ENCODE measurements at regions not wholly inside any gene's neighbourhood (a gene's known extent, or its start where the extent isn't known, plus 50 kb on each side); places are given as distances from the start of the nearest gene placed in this dataset.

DNA sequence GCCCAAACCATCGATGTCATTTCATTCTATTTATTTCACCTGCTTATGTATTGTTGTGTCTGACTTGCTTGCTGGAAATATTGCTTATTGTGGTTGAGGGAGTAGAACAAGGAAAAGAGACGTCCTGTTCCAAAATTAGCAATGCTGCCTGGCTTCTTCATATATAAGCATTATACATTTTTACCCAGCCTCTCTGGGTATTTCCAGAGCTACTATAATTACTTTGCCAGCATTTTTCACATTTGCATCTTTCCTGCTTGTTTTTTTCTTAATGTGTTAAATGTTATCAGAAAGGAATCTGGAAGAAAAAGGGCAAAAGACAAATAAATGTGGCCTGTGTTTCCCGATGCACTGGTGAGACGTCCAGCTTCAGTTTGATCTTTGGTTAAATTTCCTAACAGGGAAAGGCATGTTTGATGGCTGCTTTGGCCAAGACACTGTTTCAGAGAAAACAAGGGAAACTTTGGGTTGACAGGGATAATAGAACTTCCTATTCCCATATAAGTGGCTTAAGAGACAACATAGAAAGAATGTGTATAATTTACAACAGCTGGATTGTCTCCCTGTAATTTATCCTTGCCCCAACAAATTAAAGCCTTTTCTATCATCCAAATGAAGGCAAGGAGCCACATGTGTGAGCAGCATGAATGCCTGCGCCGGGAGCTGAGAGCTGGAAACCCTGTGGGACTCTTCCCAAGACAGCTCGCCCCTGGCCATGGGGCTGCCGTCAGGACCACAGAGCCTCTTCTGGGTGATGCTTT lies 671.1 kb upstream of the CELF2 start:
- no peak for DNase-seq (ENCODE audit: low spot score)
- TF ChIP-seq, protein P1, sequence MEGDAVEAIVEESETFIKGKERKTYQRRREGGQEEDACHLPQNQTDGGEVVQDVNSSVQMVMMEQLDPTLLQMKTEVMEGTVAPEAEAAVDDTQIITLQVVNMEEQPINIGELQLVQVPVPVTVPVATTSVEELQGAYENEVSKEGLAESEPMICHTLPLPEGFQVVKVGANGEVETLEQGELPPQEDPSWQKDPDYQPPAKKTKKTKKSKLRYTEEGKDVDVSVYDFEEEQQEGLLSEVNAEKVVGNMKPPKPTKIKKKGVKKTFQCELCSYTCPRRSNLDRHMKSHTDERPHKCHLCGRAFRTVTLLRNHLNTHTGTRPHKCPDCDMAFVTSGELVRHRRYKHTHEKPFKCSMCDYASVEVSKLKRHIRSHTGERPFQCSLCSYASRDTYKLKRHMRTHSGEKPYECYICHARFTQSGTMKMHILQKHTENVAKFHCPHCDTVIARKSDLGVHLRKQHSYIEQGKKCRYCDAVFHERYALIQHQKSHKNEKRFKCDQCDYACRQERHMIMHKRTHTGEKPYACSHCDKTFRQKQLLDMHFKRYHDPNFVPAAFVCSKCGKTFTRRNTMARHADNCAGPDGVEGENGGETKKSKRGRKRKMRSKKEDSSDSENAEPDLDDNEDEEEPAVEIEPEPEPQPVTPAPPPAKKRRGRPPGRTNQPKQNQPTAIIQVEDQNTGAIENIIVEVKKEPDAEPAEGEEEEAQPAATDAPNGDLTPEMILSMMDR (IDR thresholded peaks at IDR 0.05; ENCODE audit: extremely low read depth, missing control alignments) = no peak

DNA sequence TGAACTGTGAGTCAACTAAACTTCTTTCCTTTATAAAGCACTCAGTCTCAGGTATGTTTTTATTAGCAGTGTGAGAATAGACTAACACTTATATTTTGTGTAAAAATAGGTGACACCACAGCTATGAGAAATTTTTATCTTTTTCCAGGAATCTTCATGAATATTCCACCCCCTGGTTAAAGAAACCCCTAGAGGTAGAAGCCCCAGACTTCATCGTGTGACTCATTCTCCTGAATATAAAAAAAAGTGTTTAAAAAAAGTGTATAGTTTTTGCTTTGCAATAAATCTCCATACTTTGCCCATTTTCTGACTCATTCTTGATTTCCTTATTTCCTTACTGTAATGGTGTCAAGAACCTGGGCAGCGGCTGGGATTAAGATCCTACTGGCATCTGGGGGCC lies 667.6 kb upstream of the CELF2 start:
- TF ChIP-seq, protein P1 (IDR thresholded peaks at IDR 0.05; ENCODE audit: extremely low read depth, missing control alignments) = no peak
- DNase-seq (ENCODE audit: low spot score) = no peak

DNA sequence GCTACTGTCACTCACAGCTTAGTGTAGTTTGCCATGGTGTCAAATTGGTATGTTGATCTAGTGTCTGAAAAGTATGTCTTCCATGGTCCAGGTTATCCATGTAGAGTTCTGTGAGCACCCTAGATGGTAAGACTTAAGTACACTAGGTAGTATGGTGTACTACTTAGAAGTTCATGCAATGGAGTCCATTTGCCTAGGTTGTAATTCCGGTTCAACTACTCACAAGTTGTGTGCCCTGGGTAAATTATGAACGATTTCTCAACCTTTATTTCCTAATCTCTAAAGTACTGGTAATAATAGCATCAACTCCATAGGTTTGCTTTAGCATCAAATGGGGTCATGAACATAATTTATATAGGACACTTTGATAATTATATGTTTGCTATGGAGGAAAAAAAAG lies 666.2 kb upstream of the CELF2 start:
- TF ChIP-seq, protein P1 (IDR thresholded peaks at IDR 0.05; ENCODE audit: extremely low read depth, missing control alignments) = no peak
- no peak for DNase-seq (ENCODE audit: low spot score)

DNA sequence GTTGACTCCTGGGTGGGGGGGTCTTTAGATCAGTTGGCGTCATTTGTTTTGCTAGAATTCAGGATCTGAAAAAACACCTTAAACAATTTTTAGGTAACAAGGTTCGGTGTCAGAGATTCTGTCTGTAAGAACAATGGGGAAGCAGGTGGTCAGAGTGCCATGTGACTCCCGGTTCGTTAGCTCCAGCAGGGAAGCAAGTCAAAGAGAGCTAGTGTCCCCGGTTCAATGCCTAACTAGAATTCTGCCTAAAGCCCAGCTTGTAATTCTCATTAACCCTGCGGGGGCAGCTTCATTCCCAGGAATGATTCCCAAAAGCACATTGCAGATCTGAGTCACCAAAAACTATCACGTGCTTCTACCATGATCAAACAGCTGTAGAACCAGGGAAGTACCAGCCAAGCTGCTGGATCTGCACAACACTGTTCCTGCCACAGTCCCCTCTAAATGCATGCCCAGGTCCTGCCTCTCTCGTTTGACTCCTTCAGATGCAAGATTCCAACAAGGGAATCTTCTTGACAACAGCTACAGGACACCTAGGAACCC lies 664.3 kb upstream of the CELF2 start:
- no peak for DNase-seq (ENCODE audit: low spot score)
- TF ChIP-seq, protein P1 (IDR thresholded peaks at IDR 0.05; ENCODE audit: extremely low read depth, missing control alignments) = no peak

DNA sequence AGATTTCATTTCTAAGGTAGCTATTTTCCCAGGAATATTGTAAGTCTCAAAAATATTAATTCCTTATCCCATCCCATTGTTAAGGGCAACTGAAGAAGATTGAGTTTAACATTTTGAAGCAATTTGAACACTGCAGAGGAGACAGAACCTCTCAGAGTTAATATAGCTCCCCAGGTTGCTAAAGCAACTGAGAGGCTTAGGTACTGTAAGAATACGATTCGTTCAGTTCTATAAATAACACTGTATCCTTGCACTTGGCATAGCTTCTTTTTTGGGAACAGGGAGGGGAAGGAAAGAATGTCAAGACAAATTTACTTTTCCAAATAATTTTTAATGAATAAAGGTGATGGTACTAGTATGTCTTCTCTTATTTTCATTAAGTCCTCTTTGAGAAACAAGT lies 658.4 kb upstream of the CELF2 start:
- DNase-seq (ENCODE audit: low spot score) = no peak
- TF ChIP-seq, protein P1 (IDR thresholded peaks at IDR 0.05; ENCODE audit: extremely low read depth, missing control alignments) = no peak

DNA sequence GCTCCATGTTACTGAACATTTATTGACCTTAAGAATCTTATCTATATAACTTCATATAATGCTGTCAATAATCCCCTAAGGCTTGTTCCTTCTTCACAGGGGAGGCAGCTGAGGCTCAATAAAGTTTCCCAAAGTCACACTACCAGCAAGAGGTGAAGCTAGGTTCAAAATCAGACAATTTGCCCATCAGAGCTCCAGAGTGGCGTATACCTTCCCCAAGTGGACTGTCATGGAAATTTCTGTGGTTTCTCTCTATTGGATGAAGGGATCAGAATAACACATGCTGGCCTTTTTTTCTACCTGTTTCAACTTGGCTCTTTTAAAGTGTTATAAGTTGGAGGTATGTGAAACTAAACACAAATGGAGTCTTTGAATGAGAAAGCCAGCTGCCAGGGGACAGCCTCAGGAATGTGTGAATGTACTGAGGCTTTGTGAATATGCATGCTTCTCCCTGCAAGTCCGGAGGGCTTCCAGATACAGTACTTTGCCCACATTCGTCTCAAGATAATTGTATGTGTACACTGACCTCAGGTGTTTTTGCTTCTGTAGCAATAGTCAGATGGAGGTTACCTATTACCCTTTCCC lies 656.3 kb upstream of the CELF2 start:
- TF ChIP-seq, protein P1 (IDR thresholded peaks at IDR 0.05; ENCODE audit: extremely low read depth, missing control alignments) = no peak
- DNase-seq (ENCODE audit: low spot score) = no peak

DNA sequence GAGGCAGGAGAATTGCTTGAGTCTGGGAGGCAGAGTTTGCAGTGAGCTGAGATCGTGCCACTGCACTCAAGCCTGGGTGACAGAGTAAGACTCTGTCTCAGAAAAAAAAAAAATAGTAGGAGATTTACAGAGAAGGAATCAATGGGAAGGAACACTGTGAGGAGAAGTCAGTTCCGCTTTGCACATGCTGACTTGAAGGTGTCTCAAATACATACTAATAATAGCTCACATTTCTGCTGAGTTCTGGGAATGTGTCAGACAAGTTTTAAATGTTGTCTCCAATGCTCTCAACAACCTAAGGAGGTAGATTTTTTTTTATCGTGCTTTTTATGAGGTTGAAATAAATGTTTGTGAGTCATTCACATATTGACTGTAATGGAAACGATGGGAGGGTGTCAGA lies 654.9 kb upstream of the CELF2 start:
- TF ChIP-seq, protein P1 (IDR thresholded peaks at IDR 0.05; ENCODE audit: extremely low read depth, missing control alignments) = no peak

More for the DNA sequence above, 654.9 kb upstream of the CELF2 start:
- no peak for DNase-seq (ENCODE audit: low spot score)

All from GM20000 (cell line).